GM18907 (cell line): ENCODE measurements at regions not wholly inside any gene's neighbourhood (a gene's known extent, or its start where the extent isn't known, plus 50 kb on each side); places are given as distances from the start of the nearest gene placed in this dataset.
"Not testable (repeated sequence)": the region's sequence is repeated elsewhere in the genome, so short reads cannot be mapped to it uniquely, and the experiment has no call there.

Experiments
- ATAC-seq: cut with Tn5 transposase; IDR thresholded peaks from one replicate; pipeline ENCODE4 v1.9.1; 2021; ENCODE audit warnings: mild to moderate bottlenecking, moderate library complexity; ENCODE audit not compliant: unreplicated experiment

DNA sequence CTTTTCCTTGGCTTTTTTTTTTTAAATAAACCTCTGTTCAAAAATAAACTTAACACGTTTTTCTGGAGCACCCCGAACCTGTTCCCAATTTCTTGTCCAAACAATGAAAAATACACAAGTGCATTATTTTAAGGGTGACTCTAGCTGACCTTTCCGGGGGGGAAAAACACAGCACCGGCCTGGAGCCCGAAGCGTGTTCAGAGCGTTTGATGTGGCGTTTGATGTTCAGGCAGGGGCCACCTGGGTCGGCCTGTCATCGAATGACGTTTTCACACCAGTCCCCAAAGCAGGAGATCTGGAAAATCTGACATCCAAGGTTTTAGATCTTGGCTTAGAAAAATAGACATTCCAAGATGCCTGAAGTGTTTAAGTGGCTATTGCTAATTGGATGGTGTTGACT, 282.1 kb downstream of the SHOX start:
- ATAC-seq = no peak

DNA sequence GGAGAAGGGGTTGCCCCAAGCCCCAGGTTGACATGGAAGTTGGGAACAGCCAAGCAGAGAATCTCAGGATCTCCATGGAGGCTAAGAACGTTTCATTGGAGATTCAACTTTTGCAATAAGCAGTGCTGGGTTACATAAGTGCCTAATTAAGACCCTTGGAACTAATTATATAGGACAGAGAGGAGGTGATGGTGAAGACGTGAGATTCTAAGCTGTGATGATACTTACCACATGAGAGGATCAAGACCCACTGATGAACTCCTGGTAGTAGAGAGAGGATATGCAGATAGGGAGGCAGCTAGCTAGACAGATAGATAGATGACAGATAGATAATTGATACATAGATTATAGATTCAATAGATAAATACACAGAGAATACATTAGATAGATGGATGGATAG, 278.5 kb downstream of the SHOX start:
- not testable (repeated sequence) for ATAC-seq

DNA sequence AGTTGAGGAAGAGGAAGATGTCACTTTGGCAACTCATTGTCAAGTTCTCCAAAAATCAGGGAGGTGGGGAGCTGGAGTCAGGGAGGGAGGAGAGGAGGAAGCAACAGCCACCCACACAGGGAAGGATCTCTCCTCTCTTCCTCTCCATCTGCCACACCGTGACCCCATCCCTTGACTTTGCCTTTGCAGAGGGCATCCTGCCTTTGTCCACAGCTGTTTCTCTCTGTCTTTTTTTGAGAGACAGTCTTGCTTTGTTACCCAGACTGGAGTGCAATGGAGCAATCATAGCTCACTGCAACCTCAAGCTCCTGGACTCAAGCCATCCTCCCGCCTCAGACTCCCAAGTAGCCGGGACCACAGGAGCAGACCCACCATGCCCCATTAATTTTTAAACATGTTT, 276.0 kb downstream of the SHOX start:
- no peak for ATAC-seq

DNA sequence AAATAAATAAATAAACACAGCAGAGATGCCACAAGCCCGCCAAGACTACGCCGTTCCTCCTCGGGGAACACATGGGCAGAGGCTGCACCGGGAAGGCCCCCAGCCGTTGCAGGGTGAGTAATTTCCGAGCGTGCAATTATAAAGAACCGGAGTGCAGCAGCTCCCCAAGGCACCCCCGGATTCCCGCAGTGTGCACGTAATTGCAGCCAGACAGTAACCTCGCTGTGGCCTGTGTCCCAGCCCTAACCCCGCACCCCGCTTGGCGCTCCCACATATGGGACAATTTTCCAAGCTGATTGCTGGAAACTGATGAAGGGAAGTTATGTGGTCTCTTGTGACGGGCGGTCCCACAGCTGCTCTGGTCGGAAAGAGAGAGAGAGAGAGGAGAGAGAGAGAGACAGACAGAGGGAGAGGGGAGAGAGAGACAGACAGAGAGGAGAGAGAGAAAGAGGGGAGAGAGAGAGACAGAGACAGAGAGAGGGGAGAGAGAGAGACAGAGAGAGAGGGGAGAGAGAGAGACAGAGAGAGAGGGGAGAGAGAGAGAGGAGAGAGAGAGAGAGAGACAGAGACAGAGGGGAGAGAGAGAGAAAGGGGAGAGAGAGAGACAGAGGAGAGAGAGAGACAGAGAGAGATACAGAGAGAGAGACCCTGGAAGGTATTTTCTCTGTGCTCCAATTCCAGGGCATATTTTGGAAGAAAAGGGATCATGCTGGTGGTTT, 275.4 kb downstream of the SHOX start:
- no peak for ATAC-seq

DNA sequence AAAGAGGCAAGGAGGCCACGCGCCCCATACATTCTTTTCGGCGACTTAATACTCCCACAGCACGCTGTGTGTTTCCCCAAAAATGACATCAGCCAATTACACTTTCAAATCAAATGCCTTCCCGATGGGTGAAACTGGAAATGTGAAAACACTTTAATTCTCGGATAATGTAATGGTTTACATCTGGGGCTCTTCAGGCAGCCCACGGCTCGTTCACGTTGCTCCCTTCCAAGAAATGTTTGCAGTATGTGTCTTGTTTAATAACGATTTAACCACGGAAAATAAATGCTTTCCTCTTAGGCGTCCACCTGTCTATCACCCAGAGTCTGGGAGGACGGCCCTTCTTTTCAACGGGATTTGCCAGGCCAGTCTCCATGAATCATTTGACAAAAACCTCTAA, 272.5 kb downstream of the SHOX start:
- no peak for ATAC-seq

DNA sequence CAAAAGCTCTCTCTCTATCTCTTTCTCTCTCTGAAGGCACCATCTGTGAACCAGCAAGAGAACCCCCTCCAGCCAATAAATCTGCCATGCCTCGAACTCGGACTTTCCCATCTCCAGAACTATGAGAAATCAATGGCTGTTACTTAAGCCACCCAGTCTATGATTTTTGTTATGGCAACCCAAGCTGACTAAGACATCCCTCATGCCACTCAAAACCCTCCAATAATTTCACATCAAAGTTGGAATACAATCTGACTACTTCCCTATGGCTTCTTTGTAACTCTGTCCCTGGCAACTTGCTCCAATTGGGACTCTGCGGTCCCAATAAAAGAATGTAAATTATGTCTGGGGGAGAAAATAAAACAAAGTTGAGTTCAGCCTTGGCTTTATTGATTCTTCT, 265.7 kb downstream of the SHOX start:
- no peak for ATAC-seq

DNA sequence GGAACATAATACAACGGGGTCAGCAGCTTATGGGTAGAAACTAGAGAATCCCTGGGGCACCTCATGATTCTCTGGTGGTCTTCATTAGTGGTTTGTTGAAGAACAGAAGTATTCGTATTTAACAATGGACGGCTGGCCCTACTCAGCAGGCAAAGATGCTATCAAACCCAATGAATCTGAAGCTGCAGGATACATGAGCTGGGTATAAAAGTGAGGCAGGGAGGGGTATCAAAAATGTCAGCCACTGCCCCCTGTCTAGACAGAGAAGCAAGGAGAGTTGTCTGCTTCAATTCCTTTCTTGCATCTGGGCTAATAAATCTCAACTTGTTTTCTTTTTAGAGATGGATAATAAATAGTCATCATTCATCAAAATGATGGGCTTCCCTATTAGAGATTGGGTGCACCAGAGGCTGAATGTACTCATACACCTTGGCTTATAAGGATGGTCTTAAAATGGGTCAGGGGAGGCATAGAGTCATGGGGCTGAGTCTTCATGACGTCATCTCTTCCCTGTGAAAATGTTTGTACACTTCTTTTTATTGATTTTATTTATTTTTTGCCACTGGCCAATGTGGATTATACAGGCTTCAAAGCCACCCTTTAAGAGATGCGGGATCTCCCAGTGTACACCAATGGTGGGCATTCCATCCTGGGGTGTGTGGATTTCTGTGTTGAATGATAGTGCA, 259.5 kb downstream of the SHOX start:
- no peak for ATAC-seq

DNA sequence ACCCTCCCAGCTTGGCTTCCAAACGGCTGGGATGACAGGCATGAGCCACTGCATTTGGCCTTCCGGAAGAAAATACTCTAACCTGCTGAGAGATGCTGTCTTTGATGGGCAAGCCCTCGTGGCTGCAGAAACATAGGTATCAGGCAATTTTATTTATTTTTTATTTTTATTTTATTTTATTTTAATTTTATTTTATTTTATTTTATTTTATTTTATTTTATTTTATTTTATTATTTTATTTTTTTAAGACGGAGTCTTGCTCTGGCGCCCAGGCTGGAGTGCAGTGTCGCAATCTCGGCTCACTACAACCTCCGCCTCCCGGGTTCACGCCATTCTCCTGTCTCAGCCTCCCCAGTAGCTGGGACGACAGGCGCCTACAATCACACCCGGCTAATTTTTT, 257.1 kb downstream of the SHOX start:
- not testable (repeated sequence) for ATAC-seq

DNA sequence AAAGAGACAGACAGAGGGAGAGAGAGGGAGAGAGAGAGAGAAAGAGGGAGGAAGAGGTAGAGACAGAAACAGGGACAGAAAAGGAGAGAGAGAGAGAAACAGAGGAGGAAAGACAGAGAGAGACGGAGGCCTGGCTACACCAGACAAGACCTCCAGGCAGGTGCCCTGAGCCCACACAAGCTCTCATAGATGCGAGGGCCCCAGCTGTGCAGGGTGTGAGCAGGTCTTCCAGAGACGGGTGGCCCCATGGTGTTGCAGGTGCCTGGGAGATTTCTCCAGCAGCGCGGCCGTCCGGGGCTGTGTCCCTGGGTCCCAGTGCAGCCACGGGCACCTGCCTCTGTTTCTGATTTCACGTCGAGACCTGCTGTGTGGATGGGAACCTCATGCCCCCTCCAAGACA, 253.0 kb downstream of the SHOX start:
- ATAC-seq = no peak

DNA sequence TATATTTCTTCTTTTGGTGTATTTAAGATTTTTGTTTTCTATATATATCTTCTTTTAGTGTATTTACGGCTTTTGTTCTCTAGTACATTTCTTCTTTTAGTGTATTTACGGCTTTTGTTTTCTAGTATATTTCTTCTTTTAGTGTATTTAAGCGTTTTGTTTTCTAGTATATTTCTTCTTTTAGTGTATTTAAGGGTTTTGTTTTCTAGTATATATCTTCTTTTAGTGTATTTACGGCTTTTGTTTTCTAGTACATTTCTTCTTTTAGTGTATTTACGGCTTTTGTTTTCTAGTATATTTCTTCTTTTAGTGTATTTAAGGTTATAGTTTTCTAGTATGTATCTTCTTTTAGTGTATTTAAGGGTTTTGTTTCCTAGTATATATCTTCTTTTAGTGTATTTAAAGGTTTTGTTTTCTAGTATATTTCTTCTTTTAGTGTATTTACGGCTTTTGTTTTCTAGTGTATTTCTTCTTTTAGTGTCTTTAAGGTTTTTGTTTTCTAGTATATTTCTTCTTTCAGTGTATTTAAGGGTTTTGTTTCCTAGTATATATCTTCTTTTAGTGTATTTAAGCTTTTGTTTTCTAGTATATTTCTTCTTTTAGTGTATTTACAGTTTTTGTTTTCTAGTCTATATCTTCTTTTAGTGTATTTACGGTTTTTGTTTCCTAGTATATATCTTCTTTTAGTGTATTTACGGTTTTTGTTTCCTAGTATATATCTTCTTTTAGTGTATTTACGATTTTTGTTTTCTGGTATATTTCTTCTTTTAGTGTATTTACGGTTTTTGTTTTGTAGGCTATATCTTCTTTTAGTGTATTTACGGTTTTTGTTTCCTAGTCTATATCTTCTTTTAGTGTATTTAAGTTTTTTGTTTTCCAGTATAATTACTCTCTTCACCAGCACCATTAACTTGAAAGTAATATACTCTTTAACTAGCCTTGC, 249.4 kb downstream of the SHOX start:
- ATAC-seq = not testable (repeated sequence)

DNA sequence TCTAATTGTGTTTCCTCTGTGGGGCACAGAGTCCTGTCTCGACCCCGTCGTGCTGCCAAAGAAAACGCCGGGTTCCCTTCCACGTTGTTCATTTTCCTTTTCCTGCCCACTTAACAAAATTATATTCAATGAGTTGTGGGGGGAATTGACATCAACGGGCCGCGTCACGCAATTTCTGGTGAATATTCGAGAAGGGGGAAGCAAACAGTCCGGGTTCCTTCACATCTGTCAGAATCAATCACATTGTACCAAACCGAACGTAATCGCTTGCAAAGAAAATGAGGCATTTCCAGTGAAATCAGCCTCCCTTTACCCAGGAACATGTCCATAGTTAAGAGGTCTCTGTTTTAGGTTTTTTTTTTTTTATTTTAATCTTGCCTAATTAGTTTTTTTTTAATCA, 243.5 kb downstream of the SHOX start:
- no peak for ATAC-seq

DNA sequence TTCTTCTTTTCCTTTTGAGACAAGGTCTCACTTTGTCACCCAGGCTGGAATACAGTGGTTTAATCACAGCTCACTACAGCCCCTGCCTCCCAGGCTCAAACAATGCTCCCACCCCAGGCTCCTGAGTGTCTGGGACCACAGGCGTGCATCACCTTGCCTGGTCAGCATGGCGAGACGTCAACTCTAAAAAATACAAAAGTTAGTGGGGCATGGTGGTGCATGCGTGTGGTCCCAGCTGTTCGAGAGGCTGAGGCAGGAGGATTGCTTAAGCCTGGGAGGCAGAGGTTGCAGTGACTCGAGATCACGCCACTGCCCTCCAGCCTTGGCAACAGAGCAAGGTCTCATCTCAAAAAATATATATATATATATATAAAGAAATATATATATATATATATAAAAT, 242.4 kb downstream of the SHOX start:
- no peak for ATAC-seq

DNA sequence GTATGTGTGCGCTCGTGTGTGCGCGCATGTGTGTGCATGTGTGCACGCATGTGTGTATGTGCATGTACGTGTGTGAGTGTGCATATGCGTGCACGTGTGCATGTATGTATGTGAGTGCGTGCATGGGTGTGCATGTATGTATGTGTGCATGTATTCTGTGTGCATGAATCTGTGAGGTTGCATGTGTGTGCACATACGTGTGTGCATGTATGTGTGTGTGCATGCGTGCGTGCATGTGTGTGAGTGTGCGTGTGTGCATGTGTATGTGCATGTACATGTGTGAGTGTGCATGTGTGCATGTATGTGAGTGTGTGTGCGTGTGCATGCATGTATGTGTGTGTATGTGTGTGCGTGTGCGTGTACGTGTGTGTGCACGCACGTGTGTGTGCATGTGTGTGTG, 241.5 kb downstream of the SHOX start:
- no peak for ATAC-seq

DNA sequence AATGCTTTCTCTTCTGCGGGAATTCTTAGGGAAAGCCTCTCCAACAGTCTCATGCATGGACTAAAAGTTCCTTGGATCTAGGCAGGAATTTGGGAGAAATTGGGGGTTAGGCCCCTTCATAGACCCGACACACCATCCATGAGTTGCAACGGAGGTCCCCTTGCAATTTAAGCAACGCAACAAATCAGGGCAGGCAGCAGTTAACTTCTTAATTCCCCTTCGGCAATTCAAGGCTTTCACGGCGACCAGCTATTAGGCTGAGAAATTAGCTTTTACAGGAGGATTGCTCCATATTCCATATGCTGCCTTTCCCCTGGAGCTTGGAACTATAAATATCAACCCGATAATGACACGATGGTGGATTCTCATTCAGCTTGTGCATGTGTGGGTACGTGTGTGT, 241.0 kb downstream of the SHOX start:
- ATAC-seq = no peak

DNA sequence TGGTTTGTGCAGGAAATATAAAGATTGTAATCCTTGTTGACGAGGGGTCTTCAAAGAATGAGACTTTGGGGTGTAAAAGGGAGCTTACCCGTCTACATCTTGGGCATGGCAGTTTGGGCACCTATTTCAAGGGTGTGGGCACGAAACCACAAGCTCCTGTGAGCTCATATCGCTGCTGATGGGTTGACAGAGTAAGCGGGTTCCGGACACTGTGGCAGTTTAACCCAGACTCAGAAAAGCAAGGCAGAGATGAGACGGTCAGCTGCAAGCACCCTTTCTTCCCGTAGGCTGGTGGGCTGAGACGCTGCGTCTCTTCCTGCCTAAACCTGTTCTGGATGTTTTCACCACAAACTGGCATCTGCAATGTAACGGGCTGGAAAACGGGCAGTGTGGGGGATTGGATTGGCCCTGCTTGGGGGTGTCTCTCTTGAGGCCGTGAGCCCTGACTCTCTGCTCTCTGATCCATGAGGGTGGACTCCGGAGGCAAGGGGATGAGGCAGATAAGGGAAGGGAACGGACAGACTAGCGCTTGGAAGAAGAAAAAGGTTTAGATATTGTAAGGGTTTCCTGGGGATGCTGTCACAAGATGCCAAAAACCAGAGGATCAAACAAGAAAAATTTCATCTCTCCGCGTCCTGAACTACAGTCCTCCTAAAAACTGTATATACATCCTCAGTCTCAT, 237.5 kb downstream of the SHOX start:
- ATAC-seq = no peak

DNA sequence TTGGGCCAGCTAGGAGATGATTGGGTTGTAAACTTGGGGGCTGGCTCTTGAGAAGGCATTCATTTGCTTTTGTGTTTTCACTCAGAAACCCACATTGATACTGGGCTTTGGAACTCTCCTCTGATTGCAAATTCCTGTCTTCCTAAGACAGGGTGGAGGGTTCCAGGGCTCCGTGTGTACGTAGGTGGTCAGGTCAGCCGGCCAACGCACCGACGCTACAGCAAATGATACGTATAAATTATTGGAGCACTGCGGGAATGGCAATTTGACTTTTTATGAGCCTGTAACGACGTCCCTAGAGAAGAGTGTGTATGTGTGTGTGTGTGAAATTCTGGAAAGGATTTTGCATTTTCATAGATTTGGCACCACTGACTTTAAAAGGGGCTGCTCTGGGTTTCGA, 236.9 kb downstream of the SHOX start:
- no peak for ATAC-seq

DNA sequence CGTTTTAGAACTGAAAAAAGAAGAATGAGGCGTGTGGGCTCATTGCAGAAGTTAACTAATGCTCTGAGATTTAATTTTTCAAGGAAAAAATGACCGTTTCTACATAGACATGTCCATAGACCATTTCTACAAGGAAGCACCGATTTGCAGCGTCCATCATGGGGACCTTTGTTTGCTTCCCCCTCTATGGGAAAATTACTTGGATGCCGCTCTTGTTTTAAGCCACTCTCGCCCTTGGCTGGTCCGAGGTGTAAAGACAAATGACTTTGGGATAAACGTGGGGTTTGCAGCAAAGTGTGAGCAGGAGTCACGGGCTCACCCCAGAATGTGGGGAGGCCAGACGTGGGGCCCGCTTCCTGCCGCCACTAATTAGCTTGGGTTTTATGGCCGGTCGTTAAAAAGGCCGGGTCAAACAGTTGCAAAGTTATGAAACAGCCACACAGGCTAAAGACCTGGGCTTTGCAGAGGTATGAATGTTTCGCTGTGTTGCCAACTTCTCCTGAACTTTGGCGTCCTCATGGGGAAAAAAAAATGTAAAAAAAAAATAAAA, 235.9 kb downstream of the SHOX start:
- no peak for ATAC-seq

DNA sequence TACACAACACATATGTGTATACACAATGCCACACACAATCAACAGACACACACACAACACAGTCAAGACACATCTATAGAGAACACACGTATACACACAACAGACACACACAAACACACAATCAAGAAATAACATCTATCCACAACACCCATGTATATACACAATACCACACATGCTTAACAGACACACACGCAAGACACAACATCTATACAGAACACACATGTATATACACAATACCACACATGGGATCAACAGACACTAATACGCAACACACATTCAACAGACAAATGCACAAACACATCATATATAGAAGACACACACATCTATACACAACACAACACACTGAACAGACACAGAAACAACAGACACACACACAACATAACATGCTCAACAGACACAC, 234.8 kb downstream of the SHOX start:
- ATAC-seq = no peak

DNA sequence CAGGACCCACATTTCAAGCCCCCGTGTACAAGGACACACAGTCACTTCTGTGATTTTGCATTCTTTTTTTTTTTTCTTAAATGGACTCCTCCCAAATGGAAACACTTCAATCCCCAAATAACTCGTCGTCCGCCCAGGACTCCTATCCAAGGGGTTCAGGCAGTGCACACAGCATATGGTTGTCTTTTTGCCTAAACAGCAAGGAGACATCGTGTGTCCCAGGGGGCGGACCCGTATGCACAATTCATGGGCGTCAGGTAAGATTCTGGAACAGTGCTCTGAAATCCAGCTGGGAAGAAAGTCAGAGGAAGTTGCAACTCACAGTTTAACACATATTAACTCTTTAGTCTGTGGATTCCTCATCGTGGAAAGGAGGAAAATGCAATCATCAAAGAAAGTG, 231.3 kb downstream of the SHOX start:
- ATAC-seq = no peak

DNA sequence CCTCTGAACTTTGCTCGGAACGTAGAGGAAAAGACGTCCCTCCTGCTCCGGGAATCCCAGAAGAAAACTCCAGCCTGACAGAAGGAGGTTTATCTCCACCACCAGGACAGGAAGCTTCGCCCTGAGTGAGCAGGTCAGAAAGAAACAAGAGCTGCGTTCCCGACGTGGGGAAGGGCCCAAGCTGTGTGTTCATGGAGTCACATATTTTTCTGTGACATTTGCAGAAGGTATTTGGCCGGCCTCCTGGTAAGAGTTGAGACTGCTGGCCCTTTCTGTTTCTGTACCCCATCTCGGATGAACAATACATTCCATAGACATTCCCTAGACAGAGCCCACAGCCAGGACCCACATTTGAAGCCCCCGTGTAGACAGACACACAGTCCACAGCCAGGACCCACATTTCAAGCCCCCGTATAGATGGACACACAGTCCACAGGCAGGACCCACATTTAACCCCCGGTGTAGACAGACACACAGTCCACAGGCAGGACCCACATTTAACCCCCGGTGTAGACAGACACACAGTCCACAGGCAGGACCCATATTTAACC, 230.8 kb downstream of the SHOX start:
- ATAC-seq = no peak

DNA sequence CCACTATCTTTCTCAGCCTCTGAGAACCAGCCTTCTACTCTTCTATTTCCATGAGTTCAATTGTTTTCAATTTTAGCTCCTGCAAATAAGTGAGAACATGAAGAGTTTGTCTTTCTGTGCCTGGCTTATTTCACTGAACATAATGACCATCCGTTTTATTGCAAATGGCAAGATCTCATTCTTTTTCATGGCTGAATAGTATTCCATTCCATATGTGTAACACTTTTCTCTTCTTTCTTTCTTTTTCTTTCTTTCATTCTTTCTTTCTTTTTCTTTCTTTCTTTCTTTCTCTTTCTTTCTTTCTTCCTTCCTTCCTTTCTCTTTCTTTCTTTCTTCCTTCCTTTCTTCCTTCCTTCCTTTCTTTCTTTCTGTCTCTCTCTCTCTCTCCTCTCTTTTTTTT, 228.7 kb downstream of the SHOX start:
- no peak for ATAC-seq
